PC-9 (cell line): ENCODE measurements at regions not wholly inside any gene's neighbourhood (a gene's known extent, or its start where the extent isn't known, plus 50 kb on each side); places are given as distances from the start of the nearest gene placed in this dataset.

Experiments used
- BruUV-seq: library from RNA; stranded (reverse); fragments of 400-500 nt; replicated peaks from 2 replicates; lab custom pipeline; 2021; lab: Mats Ljungman, UMichigan
- CTCF ChIA-PET: fragments of 300-600 bp; sonication (Branson Sonifier 250); formaldehyde crosslinking; loops from one replicate; lab custom pipeline; 2022; ENCODE audit warnings: antibody characterized with exemption; lab: Charles Lee
- POLR2A ChIA-PET: fragments of 300-600 bp; sonication (Branson Sonifier 250); formaldehyde crosslinking; loops from one replicate; lab custom pipeline; 2022; ENCODE audit warnings: antibody characterized with exemption; ENCODE audit not compliant: unreplicated experiment; lab: Charles Lee
- DNase-seq, 2 experiments: peaks; one replicate each; pipeline versions ENCODE4 v3.0.0 to v3.0.0-alpha.2; 2015 to 2022; ENCODE audit warnings: mixed read lengths in 1 of 2
- H2AFZ ChIP-seq: fragments of 200-600 bp; sonication (generic); 2 replicates; pipeline ENCODE4 v1.8.1; 2017; ENCODE audit warnings: antibody characterized with exemption
- H3F3A ChIP-seq: fragments of 200-600 bp; sonication (generic); 2 replicates; pipeline ENCODE4 v1.8.1; 2017; ENCODE audit warnings: antibody characterized with exemption, mild to moderate bottlenecking, low read depth; ENCODE audit not compliant: insufficient read depth
- H3K27ac ChIP-seq: fragments of 200-600 bp; sonication (generic); 2 replicates; pipeline ENCODE4 v1.6.1; 2016; ENCODE audit warnings: mixed run types
- H3K27me3 ChIP-seq: fragments of 200-600 bp; sonication (generic); 2 replicates; pipeline ENCODE4 v1.6.1; 2016; ENCODE audit warnings: low read depth, mixed run types; ENCODE audit not compliant: insufficient read depth
- H3K36me3 ChIP-seq: fragments of 200-600 bp; sonication (generic); 2 replicates; pipeline ENCODE4 v1.6.1; 2016; ENCODE audit warnings: low read depth, mixed run types
- H3K4me1 ChIP-seq: fragments of 200-600 bp; sonication (generic); replicated peaks from 2 replicates; pipeline ENCODE4 v1.6.1; 2016; ENCODE audit warnings: mixed run types; ENCODE audit not compliant: insufficient read depth
- H3K4me2 ChIP-seq: fragments of 200-600 bp; sonication (generic); 2 replicates; pipeline ENCODE4 v1.6.1; 2017; ENCODE audit warnings: mixed run types
- H3K4me3 ChIP-seq: fragments of 200-600 bp; sonication (generic); 2 replicates; pipeline ENCODE4 v1.6.1; 2016; ENCODE audit warnings: mixed run types
- H3K79me2 ChIP-seq: fragments of 200-600 bp; sonication (generic); 2 replicates; pipeline ENCODE4 v1.6.1; 2017; ENCODE audit warnings: low read depth, mixed run types
- H3K9me2 ChIP-seq: fragments of 200-600 bp; sonication (generic); 2 replicates; pipeline ENCODE4 v1.8.1; 2017; ENCODE audit warnings: mild to moderate bottlenecking; ENCODE audit not compliant: insufficient read depth
- H3K9me3 ChIP-seq: fragments of 200-600 bp; sonication (generic); 2 replicates; pipeline ENCODE4 v1.8.1; 2016; ENCODE audit warnings: low read depth; ENCODE audit not compliant: insufficient read depth
- H4K20me1 ChIP-seq: fragments of 200-600 bp; sonication (generic); 2 replicates; pipeline ENCODE4 v1.8.1; 2017; ENCODE audit not compliant: insufficient read depth
- EZH2 ChIP-seq: fragments of 200-600 bp; sonication (generic); IDR thresholded peaks from 2 replicates; pipeline ENCODE4 v1.8.0; 2017; ENCODE audit warnings: antibody characterized with exemption, low read depth
- intact Hi-C: fragments of 100-400 bp; cut with micrococcal nuclease; formaldehyde crosslinking; loops from one replicate; pipeline ENCODE4 v1.10.0; 2022; ENCODE audit not compliant: unreplicated experiment
- TF ChIP-seq, protein P1 (sequence below): fragments of 200-600 bp; sonication (generic); conservative IDR thresholded peaks from 2 replicates; pipeline ENCODE4 v1.6.1; 2017; ENCODE audit warnings: mixed run types, antibody characterized with exemption, mild to moderate bottlenecking, moderate library complexity

DNA sequence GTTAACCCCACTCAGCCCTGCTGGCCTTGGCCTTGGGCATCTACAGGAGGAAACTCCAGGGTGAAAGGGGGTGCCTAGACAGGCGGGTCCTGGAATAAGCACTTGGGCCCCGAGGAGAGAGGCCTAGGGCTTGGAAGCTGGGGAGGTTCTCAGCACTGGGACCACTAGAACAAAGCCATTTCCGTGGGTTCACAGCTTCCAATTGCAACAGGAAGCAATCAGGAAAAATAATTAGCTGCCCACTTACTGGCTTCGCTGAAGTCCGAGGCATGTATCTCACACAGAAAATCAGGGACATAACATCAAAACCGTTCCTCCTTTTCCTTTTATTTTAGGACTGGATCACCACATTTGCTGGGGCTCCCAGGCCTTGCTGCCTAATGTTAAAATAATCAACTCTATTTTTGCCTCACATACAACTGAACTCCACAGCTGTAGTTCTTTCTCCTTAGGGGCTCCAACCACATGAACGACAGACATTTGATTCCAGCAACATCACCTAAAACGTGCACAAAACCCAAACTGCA, 161.1 kb upstream of the GRK3 start:
- Histone ChIP-seq H3K27me3 (no peaks in the 10 kb centered on the region), H3K36me3 (no peaks in the 10 kb centered on the region), H3F3A (peaks cover 21% of the 10 kb centered on the region; the same call in 1 of the 2 replicates), H3K79me2 (peaks cover 46% of the 10 kb centered on the region), H3K4me1 (peaks cover 34% of the 10 kb centered on the region), H3K4me3 (no peak overlapping the region), H3K4me2 (peak overlapping the region; percentile 80; the same call in 1 of the 2 replicates), H4K20me1 (peaks cover 30% of the 10 kb centered on the region), H3K9me3 (no peaks in the 10 kb centered on the region), H3K9me2 (no peaks in the 10 kb centered on the region), H2AFZ (no peak overlapping the region), H3K27ac (no peak overlapping the region)
- CTCF ChIA-PET = interaction anchor here (0.6 kb wide), 1 partner anchor 14 kb away, joined by 4 read pairs; no protein-coding TSS in a partner anchor
- TF ChIP-seq EZH2 = no peak
- TF ChIP-seq, protein P1, sequence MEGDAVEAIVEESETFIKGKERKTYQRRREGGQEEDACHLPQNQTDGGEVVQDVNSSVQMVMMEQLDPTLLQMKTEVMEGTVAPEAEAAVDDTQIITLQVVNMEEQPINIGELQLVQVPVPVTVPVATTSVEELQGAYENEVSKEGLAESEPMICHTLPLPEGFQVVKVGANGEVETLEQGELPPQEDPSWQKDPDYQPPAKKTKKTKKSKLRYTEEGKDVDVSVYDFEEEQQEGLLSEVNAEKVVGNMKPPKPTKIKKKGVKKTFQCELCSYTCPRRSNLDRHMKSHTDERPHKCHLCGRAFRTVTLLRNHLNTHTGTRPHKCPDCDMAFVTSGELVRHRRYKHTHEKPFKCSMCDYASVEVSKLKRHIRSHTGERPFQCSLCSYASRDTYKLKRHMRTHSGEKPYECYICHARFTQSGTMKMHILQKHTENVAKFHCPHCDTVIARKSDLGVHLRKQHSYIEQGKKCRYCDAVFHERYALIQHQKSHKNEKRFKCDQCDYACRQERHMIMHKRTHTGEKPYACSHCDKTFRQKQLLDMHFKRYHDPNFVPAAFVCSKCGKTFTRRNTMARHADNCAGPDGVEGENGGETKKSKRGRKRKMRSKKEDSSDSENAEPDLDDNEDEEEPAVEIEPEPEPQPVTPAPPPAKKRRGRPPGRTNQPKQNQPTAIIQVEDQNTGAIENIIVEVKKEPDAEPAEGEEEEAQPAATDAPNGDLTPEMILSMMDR = no peak
- intact Hi-C loops = loop anchor here (5.0 kb wide), 1 partner anchor 44 kb away; no protein-coding TSS in a partner anchor
- POLR2A ChIA-PET = no interaction called here
- no peak for DNase-seq
- no TSS peak for BruUV-seq

DNA sequence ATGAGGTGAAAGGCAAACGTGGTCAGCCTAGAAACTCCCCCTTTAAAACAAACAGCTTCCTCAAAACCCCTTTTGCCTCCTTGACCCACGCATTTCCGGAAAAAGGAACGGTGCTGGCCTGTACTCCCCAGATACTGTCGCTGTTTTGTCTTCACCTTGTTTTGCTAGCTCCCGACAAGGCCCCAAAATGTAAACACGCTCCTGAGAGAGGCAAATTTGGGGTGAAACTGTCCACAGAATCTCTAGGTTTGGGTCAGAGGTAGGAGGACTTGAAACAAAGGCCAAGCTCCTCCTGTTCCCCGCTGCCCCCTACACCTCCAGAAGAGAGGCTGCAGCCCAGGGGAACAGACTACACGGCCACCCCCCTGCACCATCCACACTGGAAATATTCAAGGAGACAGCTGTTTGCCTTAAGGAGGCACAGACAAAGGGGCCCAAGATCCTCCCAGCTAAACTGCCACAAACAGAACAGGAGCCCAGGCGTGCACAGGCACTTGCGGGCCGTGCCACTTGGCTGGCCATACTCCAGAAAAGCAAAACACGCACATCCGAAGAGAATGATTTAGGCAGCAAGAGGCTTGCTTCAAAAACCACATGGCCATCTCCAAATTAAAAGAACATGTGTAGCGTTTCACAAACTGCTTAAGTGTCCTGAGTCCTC, 160.5 kb upstream of the GRK3 start:
- peaks cover 34% of the 10 kb centered on the region for H3K4me1 ChIP-seq
- POLR2A ChIA-PET = no interaction called here

DNA sequence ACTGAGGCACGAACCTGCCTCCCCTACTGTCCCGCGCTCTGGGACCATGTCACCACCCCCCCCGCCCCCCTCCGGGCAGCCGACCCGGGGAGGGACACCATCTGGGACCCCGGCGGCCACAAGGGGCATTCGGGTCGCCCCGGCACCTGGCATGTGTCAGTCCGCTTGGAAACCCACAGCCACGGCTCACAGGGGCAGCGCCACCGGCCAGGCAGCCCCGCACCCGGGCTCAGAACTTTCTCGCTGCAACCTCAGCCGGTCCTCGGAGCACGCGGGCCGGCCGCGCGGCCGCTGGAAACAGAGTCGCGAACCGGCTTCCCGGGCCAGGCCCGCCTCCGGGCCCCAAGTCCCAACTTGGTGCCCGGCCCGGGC, 159.9 kb upstream of the GRK3 start:
- peaks cover 21% of the 10 kb centered on the region; the same call in 1 of the 2 replicates for H3F3A ChIP-seq
- peak overlapping the region; percentile 43; the same call in 1 of the 2 replicates for H2AFZ ChIP-seq
- ChIA-PET CTCF (no interaction called here), POLR2A (no interaction called here)
- no peaks in the 10 kb centered on the region for H3K27me3 ChIP-seq
- H3K79me2 ChIP-seq = peaks cover 35% of the 10 kb centered on the region
- no peak for DNase-seq
- BruUV-seq = no TSS peak
- no peaks in the 10 kb centered on the region for H3K9me3 ChIP-seq
- peak overlapping the region; percentile 83; the same call in 1 of the 2 replicates for H3K4me3 ChIP-seq
- TF ChIP-seq, protein P1 = no peak
- TF ChIP-seq EZH2 = no peak
- no peaks in the 10 kb centered on the region for H3K36me3 ChIP-seq
- peaks cover 34% of the 10 kb centered on the region for H3K4me1 ChIP-seq
- peaks cover 26% of the 10 kb centered on the region for H4K20me1 ChIP-seq
- no peaks in the 10 kb centered on the region for H3K9me2 ChIP-seq
- no peak overlapping the region for H3K27ac ChIP-seq
- intact Hi-C loops = loop anchor here (5.0 kb wide), 1 partner anchor 43 kb away; no protein-coding TSS in a partner anchor
- H3K4me2 ChIP-seq = peak overlapping the region; percentile 80

More for the DNA sequence above, 160.5 kb upstream of the GRK3 start:
- H3K79me2 ChIP-seq = peaks cover 40% of the 10 kb centered on the region
- intact Hi-C loops = loop anchor here (5.0 kb wide), 1 partner anchor 43 kb away; no protein-coding TSS in a partner anchor
- H2AFZ ChIP-seq = 0 out of 2 replicates have a peak overlapping the region, but pooled peaks have one; percentile 43
- TSS peak; percentile 47 for BruUV-seq
- no peak for TF ChIP-seq EZH2
- TF ChIP-seq, protein P1 = no peak
- H3K9me2 ChIP-seq = no peaks in the 10 kb centered on the region
- no peak for DNase-seq
- peak overlapping the region; percentile 83; the same call in 1 of the 2 replicates for H3K4me3 ChIP-seq
- no peaks in the 10 kb centered on the region for H3K9me3 ChIP-seq
- H3K36me3 ChIP-seq = no peaks in the 10 kb centered on the region
- H3F3A ChIP-seq = peaks cover 21% of the 10 kb centered on the region; the same call in 1 of the 2 replicates
- CTCF ChIA-PET = interaction anchor here (0.6 kb wide), 1 partner anchor 14 kb away, joined by 4 read pairs; no protein-coding TSS in a partner anchor
- H4K20me1 ChIP-seq = peaks cover 28% of the 10 kb centered on the region
- H3K4me2 ChIP-seq = peak overlapping the region; percentile 80
- no peaks in the 10 kb centered on the region for H3K27me3 ChIP-seq
- H3K27ac ChIP-seq = no peak overlapping the region
